ENCODE measurements at regions not wholly inside any gene's neighbourhood (a gene's known extent, or its start where the extent isn't known, plus 50 kb on each side); places are given as distances from the start of the nearest gene placed in this dataset.

GRCh38 chr9:87075537-87075936 lies 128.2 kb upstream of the GAS1 start:
- TF ChIP-seq POLR2A (IDR thresholded peaks at IDR 0.05; ENCODE audit: low read length) (no peak), GATA1 (IDR thresholded peaks at IDR 0.05; ENCODE audit: low read depth, low read length) (no peak)
